SU-DHL-6 (cell line): ENCODE measurements at regions not wholly inside any gene's neighbourhood (a gene's known extent, or its start where the extent isn't known, plus 50 kb on each side); places are given as distances from the start of the nearest gene placed in this dataset.

Experiments
- EZH2phosphoT487 ChIP-seq: fragments of 200-600 bp; sonication (generic), shearing (Covaris generic); conservative IDR thresholded peaks from 2 replicates; pipeline ENCODE4 v1.6.1; 2018; ENCODE audit warnings: mild to moderate bottlenecking, antibody characterized with exemption, low read length, moderate library complexity, mixed read lengths
- TF ChIP-seq, protein P1 (sequence below): fragments of 200-600 bp; sonication (generic); IDR thresholded peaks from one replicate; pipeline ENCODE4 v1.5.1; 2017; ENCODE audit warnings: antibody characterized with exemption, mild to moderate bottlenecking, low read length, moderate library complexity; ENCODE audit not compliant: insufficient read depth, poor library complexity, severe bottlenecking

DNA sequence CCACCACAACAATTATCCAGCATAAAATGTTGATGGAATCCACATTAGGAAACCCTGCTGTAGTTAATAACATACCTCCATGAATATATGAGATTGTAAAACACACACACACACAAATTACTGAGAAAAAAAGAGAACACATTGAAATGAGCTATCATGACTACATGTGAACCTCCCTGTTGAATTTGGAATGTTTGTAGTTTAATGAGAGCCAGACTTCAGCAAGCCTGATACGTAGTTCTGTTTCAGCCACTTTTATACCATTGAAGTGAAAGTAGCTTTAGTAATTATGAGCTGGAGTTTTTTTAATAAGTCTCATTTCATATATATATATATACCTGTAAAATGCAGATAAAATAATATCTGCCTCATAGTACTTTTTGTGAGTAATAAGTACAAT, 1146.4 kb downstream of the NAALADL2 start:
- TF ChIP-seq, protein P1, sequence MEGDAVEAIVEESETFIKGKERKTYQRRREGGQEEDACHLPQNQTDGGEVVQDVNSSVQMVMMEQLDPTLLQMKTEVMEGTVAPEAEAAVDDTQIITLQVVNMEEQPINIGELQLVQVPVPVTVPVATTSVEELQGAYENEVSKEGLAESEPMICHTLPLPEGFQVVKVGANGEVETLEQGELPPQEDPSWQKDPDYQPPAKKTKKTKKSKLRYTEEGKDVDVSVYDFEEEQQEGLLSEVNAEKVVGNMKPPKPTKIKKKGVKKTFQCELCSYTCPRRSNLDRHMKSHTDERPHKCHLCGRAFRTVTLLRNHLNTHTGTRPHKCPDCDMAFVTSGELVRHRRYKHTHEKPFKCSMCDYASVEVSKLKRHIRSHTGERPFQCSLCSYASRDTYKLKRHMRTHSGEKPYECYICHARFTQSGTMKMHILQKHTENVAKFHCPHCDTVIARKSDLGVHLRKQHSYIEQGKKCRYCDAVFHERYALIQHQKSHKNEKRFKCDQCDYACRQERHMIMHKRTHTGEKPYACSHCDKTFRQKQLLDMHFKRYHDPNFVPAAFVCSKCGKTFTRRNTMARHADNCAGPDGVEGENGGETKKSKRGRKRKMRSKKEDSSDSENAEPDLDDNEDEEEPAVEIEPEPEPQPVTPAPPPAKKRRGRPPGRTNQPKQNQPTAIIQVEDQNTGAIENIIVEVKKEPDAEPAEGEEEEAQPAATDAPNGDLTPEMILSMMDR, result no peak
- TF ChIP-seq EZH2phosphoT487, result no peak
